HK-2 (cell line): ENCODE measurements at regions not wholly inside any gene's neighbourhood (a gene's known extent, or its start where the extent isn't known, plus 50 kb on each side); places are given as distances from the start of the nearest gene placed in this dataset.
"Not testable (repeated sequence)": the region's sequence is repeated elsewhere in the genome, so short reads cannot be mapped to it uniquely, and the experiment has no call there.

ENCODE experiments used
- DNase-seq: peaks from one replicate; pipeline ENCODE4 v3.0.0-alpha.2; 2018; ENCODE audit not compliant: unreplicated experiment

GRCh38 chr3:5811016-5811415 lies 623.5 kb downstream of the EDEM1 start:
- no peak for DNase-seq

- DNase-seq: no peak
These were observed 626.0 kb downstream of the EDEM1 start for GRCh38 chr3:5813521-5813920.

- DNase-seq: no peak
These were observed 635.3 kb downstream of the EDEM1 start for GRCh38 chr3:5822843-5823242.

DNA sequence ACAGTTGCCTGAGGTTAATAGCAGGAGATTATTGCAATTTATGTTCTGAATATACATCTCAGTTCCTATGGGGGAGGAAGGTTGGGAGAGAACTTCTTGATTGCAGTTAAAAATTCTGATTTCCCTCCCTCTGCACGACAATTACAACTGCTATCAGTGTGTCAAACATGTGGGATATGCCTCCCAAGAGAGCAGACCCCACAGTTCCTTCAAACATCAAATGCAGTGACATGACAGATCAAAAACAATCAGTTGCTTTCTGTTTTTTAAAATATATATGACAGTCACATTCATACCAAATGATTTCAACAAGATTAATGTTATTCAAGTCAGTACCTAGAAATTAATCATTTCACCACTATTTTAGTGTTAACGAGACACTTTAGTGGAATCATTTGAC lies 639.0 kb downstream of the EDEM1 start:
- no peak for DNase-seq

GRCh38 chr3:5828251-5828650 lies 640.7 kb downstream of the EDEM1 start:
- DNase-seq: no peak

DNA sequence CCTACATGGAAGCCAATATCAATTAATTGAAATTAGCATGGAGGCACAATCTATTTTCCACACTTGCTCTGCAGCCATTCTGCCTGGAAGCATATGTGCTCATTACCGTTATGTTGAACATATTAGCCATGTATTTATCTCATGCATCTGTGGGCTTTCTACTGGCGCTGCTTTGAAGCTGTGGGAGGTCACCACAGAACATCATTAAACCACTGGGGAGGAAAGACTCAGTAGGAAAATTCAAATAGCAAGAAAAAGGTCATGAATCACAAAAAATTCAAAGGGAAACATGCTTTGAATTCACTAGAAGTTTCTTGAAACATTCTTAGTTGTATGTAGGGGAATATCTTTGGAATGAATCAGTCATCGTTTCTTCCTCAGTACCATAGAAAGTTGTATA lies 652.5 kb downstream of the EDEM1 start:
- no peak for DNase-seq

DNA sequence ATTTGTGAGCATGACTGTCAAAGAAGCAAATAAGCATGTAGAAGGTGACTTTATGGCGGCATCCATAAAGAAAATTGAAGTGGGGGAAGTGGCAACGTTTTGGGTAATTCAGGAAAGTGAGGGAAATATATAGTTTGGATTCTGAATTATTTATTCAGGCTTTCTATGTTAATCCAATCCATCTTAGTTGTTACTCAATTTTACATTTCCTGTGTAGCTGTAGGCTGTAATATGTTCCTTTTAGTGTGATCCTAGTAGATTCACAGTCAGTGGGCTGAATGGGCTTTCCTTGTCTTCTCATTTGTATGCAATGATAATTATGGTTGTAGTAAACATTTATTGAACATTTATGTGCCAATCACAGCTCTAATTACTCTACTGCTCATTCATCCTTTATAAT lies 654.1 kb downstream of the EDEM1 start:
- no peak for DNase-seq

GRCh38 chr3:5846261-5846660 lies 658.8 kb downstream of the EDEM1 start:
- DNase-seq: no peak

DNA sequence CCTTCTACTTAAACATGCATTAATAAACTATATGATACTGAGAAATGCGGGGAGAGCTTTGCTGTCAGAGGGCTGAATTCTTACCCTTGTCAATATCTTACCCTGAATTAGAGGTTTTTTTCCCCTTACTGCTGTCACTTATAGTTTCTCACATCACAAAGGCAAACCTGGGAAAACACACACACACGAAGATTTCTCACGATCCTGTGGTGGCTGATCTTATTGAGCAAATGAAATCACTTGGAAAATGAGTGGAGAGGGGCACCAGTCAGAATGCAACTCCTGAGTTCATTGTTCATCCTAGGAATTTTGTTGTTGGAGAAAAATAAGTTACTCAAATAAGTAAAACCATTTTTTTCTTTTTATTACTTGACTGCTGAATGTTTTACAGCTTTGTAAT lies 673.6 kb downstream of the EDEM1 start:
- DNase-seq: no peak

DNA sequence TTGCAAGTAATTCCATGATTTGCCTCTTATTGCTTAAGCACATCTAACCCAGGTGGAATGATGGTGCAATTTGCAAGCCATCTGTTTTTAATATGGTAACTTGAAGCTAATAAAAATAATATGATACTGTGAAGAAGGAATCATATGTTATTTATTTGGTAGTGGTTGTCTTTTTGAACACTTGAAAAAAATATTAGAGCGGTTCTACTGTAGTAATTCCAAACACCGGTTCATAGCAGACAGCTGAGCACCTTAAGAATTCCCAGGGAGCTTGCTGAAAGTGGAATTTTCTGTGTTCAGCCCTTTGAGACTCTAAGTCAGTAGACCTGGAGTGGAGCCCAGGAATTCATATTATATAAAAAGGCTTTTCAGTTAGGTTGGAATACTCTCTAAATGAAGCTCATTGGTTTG lies 687.4 kb downstream of the EDEM1 start:
- no peak for DNase-seq

DNA sequence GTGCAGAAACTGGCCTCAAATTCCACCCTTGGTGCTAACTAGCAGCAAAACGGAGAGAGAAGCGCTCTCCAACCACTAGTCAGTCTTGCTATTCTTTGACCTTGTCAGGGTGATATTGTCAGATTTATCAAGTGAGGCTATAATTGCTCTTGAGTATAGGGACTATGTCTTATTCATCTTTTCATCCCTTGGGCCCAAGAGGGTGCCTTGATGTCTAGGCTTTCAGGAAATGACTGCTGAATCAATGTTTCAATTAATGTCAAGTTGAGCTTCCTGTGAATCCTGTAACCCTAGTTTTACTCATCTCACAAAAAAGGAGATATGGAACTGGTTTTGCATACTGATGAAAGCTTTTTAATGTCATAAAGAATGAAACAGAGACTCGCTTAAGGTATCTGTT lies 701.3 kb downstream of the EDEM1 start:
- DNase-seq: no peak

DNA sequence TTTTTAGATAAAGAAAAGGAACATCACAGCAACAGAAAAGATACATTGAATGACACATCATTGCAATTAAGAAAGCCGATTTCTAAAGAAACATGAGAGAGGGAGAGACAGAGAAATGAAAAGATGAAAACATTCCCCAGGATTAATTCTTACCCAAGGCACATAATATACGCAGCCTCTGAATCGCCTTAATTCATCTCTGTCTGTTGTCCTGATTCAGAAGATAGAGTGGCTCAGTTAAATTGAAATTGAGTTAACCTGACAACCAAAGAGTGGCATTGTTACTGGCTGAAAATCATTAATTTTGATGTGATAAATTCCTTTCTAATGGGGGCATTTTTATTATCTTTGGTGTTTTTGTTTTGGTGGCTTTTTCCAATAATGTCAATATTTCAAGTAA lies 701.9 kb downstream of the EDEM1 start:
- no peak for DNase-seq

- DNase-seq: no peak
These were observed 704.2 kb downstream of the EDEM1 start for GRCh38 chr3:5891711-5892110.

DNA sequence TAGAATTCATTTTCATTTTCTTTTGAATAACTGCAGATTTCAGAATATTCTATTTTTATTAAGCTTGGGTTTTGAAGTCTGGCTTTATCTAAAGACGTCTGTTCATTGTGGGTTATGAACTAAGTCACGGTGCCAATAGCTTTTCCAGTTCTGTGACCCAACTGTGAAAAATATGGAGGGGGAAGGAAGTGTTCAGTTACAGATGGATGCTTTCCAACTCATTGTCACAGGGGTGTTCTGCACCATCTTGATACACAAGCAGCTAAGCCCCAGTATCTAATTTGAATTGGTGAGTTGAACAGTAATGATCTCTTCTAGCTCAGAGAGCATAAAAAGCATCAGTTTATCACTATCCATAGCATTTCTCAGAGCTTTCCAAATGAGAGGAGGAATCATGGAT lies 710.6 kb downstream of the EDEM1 start:
- no peak for DNase-seq

- no peak for DNase-seq
These were observed 711.7 kb downstream of the EDEM1 start for GRCh38 chr3:5899014-5899761.

GRCh38 chr3:5917932-5918331 lies 730.4 kb downstream of the EDEM1 start:
- DNase-seq: no peak

DNA sequence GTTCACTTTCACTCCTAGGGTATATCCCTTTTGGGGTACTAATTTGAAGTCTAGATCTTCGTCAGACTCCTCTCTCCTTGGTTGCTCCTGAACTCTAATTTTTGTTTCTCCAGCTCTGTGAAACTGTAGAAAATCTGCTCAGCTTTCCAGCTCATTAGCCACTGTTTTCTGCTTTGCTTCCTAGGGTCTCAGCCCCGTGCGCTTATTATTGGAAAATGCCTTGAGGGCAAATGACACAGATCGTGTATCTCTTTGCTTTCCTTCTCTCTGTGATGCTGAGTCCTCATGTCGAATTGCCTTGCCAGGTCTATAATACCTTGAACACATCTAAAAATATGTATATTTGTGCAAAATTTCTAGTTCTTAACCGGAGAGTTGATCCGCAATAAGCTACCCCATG lies 731.1 kb downstream of the EDEM1 start:
- no peak for DNase-seq

DNA sequence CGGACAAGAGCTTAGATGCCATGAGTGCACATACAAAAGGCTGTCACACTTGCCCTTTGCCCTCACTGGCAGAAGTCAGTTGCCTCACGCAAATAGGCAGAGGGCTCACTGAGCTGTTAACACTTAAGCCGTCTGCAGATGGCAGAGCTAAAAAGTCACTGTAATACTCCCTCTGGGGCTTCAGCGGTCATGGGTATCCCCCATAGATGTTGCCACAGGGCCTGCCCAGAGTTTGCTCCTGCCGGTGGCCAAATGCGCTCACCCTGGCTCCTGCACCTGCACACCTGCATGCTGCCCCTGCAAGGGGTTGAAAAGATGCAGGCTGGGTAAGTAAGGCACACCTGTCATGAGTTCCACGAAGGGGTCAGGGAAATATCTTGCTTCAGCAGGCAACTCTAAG lies 741.5 kb downstream of the EDEM1 start:
- no peak for DNase-seq

- not testable (repeated sequence) for DNase-seq
These were observed 756.6 kb downstream of the EDEM1 start for GRCh38 chr3:5944061-5944460.

DNA sequence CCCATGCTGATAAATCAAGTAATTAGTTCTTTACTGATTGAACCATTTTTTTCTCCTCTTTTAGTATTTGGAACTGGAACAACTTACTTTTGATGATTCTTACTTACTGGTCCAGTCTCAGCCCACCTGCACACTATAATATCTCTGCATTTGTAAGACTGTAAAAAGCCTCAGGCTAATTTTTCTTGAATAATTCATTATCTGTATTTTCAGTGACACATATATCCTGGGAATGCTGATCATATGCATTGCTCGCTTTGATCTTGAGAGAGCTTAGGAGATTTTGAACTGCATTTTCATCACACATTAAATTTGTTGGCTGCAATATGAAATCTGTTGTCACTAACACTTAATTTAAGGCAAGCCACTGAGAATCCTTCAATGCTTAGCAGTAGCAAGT lies 760.6 kb downstream of the EDEM1 start:
- no peak for DNase-seq

DNA sequence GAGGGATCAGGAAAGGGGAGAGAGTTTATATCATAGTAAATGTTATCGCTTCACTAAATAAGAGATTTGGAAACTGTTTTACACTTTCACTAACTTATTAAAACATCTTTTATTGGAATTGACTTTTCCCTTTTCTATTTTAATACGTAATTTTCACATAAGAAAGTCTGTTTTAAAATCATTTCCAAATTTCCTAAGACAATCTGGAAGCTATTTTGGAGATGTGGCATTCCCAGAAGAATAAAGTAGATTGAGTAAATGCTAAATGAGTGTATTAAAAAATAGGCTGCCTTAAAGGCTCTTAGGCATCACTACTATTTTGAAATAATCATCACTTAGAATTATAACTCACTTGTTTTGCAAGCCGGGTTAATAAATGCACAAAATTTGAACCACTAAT lies 763.5 kb downstream of the EDEM1 start:
- no peak for DNase-seq

GRCh38 chr3:5972586-5972985 lies 785.1 kb downstream of the EDEM1 start:
- DNase-seq: no peak

DNA sequence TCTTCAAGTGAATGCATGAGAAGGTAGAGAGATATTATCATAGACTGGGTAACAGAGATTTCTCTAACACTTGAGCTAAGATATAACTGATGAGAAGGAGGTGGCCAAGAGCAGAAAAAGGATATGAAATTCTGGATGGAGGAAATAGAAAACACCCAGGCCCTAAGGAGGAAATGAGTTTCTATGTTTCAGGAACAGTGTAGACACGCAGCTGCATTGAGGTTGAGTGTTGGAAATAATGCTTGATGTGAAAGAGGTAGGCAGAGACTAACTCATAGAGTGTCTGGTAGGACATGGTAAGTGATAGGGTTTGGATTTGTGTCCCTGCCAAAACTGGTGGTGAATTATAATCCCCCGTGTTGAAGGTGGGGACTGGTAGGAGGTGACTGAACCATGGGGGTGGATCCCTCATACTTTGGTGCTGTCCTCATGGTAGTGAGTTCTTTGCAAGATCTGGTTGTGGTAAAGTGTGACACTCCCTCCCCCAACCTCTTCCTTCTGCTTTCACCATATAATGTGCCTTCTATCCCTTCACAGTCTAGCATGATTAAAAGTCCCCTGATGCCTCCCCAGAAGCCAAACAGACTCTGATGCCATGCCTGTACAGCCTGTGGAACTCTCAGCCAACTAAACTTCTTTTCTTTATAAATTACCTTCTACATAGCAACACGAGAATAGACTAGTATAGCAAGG lies 787.3 kb downstream of the EDEM1 start:
- DNase-seq: no peak

- DNase-seq: no peak
These were observed 789.8 kb downstream of the EDEM1 start for GRCh38 chr3:5977331-5977730.
